ENCODE measurements at regions not wholly inside any gene's neighbourhood (a gene's known extent, or its start where the extent isn't known, plus 50 kb on each side); places are given as distances from the start of the nearest gene placed in this dataset.
"Not testable (repeated sequence)": the region's sequence is repeated elsewhere in the genome, so short reads cannot be mapped to it uniquely, and the experiment has no call there.

- CTCF ChIA-PET; H3K4me3 Mint-ChIP-seq; H3K27ac Mint-ChIP-seq; POLR2A ChIA-PET; DNase-seq (ENCODE audit: low spot score); ATAC-seq: not testable (repeated sequence)
- H3K9me3 Mint-ChIP-seq, result peaks cover 58% of the 10 kb centered on the region
- H3K27me3 Mint-ChIP-seq (ENCODE audit: low read depth), result peaks cover 21% of the 10 kb centered on the region
- peaks cover 51% of the 10 kb centered on the region for H3K36me3 Mint-ChIP-seq
- peaks cover 22% of the 10 kb centered on the region for H3K4me1 Mint-ChIP-seq
Measured at GRCh38 chr10:109046427-109046826, 876.9 kb downstream of the XPNPEP1 start.

- Mint-ChIP-seq H3K27ac (no peak overlapping the region), H3K36me3 (peaks cover 33% of the 10 kb centered on the region), H3K4me1 (peaks cover 40% of the 10 kb centered on the region), H3K9me3 (peaks cover 51% of the 10 kb centered on the region), H3K4me3 (no peak overlapping the region), H3K27me3 (ENCODE audit: low read depth) (peaks cover 19% of the 10 kb centered on the region)
- no peak for ATAC-seq
- ChIA-PET CTCF (no interaction called here), POLR2A (no interaction called here)
- no peak for DNase-seq (ENCODE audit: low spot score)
- TF ChIP-seq TP53 (CRISPR knock-in tag; IDR thresholded peaks at IDR 0.05) (no peak), HMGXB4 (CRISPR knock-in tag; IDR thresholded peaks at IDR 0.05) (no peak), ZNF671 (CRISPR knock-in tag; IDR thresholded peaks at IDR 0.05) (no peak), E2F5 (CRISPR knock-in tag; IDR thresholded peaks at IDR 0.05) (no peak), GABPB1 (CRISPR knock-in tag; IDR thresholded peaks at IDR 0.05) (no peak), ZMAT4 (CRISPR knock-in tag; IDR thresholded peaks at IDR 0.05) (no peak), ARID4B (CRISPR knock-in tag; IDR thresholded peaks at IDR 0.05; ENCODE audit: borderline replicate concordance) (no peak), MYBL2 (CRISPR knock-in tag; IDR thresholded peaks at IDR 0.05) (no peak), KAT7 (CRISPR knock-in tag; IDR thresholded peaks at IDR 0.05; ENCODE audit: borderline replicate concordance) (no peak), TEAD1 (CRISPR knock-in tag; IDR thresholded peaks at IDR 0.05) (no peak), NR3C1 (CRISPR knock-in tag; conservative IDR thresholded peaks at IDR 0.05; ENCODE audit: low read depth) (no peak), ZNF532 (CRISPR knock-in tag; IDR thresholded peaks at IDR 0.05; ENCODE audit: borderline replicate concordance) (no peak)
- TF ChIP-seq, protein P1, sequence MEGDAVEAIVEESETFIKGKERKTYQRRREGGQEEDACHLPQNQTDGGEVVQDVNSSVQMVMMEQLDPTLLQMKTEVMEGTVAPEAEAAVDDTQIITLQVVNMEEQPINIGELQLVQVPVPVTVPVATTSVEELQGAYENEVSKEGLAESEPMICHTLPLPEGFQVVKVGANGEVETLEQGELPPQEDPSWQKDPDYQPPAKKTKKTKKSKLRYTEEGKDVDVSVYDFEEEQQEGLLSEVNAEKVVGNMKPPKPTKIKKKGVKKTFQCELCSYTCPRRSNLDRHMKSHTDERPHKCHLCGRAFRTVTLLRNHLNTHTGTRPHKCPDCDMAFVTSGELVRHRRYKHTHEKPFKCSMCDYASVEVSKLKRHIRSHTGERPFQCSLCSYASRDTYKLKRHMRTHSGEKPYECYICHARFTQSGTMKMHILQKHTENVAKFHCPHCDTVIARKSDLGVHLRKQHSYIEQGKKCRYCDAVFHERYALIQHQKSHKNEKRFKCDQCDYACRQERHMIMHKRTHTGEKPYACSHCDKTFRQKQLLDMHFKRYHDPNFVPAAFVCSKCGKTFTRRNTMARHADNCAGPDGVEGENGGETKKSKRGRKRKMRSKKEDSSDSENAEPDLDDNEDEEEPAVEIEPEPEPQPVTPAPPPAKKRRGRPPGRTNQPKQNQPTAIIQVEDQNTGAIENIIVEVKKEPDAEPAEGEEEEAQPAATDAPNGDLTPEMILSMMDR (IDR thresholded peaks at IDR 0.05), result no peak
- TF ChIP-seq, protein P2, sequence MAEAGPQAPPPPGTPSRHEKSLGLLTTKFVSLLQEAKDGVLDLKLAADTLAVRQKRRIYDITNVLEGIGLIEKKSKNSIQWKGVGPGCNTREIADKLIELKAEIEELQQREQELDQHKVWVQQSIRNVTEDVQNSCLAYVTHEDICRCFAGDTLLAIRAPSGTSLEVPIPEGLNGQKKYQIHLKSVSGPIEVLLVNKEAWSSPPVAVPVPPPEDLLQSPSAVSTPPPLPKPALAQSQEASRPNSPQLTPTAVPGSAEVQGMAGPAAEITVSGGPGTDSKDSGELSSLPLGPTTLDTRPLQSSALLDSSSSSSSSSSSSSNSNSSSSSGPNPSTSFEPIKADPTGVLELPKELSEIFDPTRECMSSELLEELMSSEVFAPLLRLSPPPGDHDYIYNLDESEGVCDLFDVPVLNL (CRISPR knock-in tag; IDR thresholded peaks at IDR 0.05; ENCODE audit: borderline replicate concordance, low read depth), result no peak
- TF ChIP-seq, protein P3, sequence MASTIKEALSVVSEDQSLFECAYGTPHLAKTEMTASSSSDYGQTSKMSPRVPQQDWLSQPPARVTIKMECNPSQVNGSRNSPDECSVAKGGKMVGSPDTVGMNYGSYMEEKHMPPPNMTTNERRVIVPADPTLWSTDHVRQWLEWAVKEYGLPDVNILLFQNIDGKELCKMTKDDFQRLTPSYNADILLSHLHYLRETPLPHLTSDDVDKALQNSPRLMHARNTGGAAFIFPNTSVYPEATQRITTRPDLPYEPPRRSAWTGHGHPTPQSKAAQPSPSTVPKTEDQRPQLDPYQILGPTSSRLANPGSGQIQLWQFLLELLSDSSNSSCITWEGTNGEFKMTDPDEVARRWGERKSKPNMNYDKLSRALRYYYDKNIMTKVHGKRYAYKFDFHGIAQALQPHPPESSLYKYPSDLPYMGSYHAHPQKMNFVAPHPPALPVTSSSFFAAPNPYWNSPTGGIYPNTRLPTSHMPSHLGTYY (CRISPR knock-in tag; IDR thresholded peaks at IDR 0.05), result no peak
Measured at GRCh38 chr10:109040622-109041021, 882.7 kb downstream of the XPNPEP1 start.

Data from WTC11 (cell line).